Gastroesophageal sphincter (tissue), 3 donors: ENCODE measurements at regions not wholly inside any gene's neighbourhood (a gene's known extent, or its start where the extent isn't known, plus 50 kb on each side); places are given as distances from the start of the nearest gene placed in this dataset.

ENCODE experiments used
- EP300 ChIP-seq: sonication (generic); formaldehyde crosslinking; IDR thresholded peaks from one replicate; pipeline ENCODE4 v1.6.1; 2017; ENCODE audit warnings: antibody characterized with exemption, mild to moderate bottlenecking
- POLR2A ChIP-seq, 2 donors: fragments of 450-650 bp; IDR thresholded peaks; one replicate each; pipeline ENCODE4 v1.6.1; 2017; ENCODE audit warnings: antibody characterized with exemption in 2 of 2, mild to moderate bottlenecking in 2 of 2, moderate library complexity in 1 of 2
- TF ChIP-seq, protein P1 (sequence below), 4 experiments: fragments of 200-600 bp in 2 of 4; fragments of 450-650 bp in 2 of 4; sonication (generic) in 1 of 4; IDR thresholded peaks; one replicate each; pipeline ENCODE4 v1.5.1; 2017 to 2019; ENCODE audit warnings: antibody characterized with exemption in 4 of 4, mild to moderate bottlenecking in 2 of 4, moderate library complexity in 2 of 4

DNA sequence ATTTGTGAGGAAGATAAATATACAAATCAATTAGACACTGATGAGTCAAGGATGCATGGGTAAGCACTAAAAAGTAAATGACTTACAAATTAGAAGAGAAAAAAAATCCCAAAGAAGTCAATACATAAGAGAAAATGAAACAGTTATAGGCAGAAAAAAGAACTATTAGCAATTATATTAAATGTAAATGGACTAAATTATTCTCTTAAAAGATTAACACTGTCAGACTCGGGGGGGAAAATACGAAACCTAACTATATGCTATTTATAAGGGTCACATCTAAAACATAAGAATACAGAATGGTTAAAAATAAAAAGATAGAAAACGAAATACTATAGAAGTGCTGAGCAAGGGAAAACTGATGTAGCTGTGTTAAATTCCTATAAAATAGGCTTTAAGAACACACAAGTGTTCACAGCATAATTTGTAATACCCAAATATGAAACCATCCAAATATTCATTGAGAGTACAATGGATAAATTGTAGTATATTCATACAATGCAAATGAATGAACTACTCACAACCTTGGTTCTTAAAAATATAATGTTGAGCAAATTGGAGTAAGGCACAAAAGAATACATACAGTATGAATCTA, 67.1 kb upstream of the SH3PXD2B start:
- TF ChIP-seq, protein P1, sequence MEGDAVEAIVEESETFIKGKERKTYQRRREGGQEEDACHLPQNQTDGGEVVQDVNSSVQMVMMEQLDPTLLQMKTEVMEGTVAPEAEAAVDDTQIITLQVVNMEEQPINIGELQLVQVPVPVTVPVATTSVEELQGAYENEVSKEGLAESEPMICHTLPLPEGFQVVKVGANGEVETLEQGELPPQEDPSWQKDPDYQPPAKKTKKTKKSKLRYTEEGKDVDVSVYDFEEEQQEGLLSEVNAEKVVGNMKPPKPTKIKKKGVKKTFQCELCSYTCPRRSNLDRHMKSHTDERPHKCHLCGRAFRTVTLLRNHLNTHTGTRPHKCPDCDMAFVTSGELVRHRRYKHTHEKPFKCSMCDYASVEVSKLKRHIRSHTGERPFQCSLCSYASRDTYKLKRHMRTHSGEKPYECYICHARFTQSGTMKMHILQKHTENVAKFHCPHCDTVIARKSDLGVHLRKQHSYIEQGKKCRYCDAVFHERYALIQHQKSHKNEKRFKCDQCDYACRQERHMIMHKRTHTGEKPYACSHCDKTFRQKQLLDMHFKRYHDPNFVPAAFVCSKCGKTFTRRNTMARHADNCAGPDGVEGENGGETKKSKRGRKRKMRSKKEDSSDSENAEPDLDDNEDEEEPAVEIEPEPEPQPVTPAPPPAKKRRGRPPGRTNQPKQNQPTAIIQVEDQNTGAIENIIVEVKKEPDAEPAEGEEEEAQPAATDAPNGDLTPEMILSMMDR (IDR thresholded peaks at IDR 0.05): no peak
- TF ChIP-seq EP300: no peak
- TF ChIP-seq POLR2A (IDR thresholded peaks at IDR 0.05): no peak
